ENCODE measurements at regions not wholly inside any gene's neighbourhood (a gene's known extent, or its start where the extent isn't known, plus 50 kb on each side); places are given as distances from the start of the nearest gene placed in this dataset.
"Not testable (repeated sequence)": the region's sequence is repeated elsewhere in the genome, so short reads cannot be mapped to it uniquely, and the experiment has no call there.

GRCh38 chr13:93029536-93029935 is 197.1 kb upstream of the GPC6 start:
- no peak for ATAC-seq (replicated peaks in 1 of 2)
- DNase-seq, result no peak
- Mint-ChIP-seq H3K27me3 (ENCODE audit: low read depth) (no peaks in the 10 kb centered on the region), H3K27ac (no peak overlapping the region), H3K4me1 (ENCODE audit: low read depth) (no peaks in the 10 kb centered on the region), H3K36me3 (ENCODE audit: insufficient read depth in 2 of 2) (no peaks in the 10 kb centered on the region), H3K4me3 (no peak overlapping the region), H3K9me3 (no peaks in the 10 kb centered on the region)

- no peak overlapping the region for H3K27ac Mint-ChIP-seq
- peaks cover 4 to 9% of the 10 kb centered on the region in 2 donors for H3K9me3 Mint-ChIP-seq
- H3K27me3 Mint-ChIP-seq (ENCODE audit: low read depth), result no peaks in the 10 kb centered on the region
- no peaks in the 10 kb centered on the region for H3K36me3 Mint-ChIP-seq (ENCODE audit: insufficient read depth in 2 of 2)
- DNase-seq (no peak), ATAC-seq (replicated peaks in 1 of 2) (no peak)
- H3K4me3 Mint-ChIP-seq, result no peak overlapping the region
- H3K4me1 Mint-ChIP-seq (ENCODE audit: low read depth), result no peaks in the 10 kb centered on the region
Measured at GRCh38 chr13:93036380-93036779, 190.2 kb upstream of the GPC6 start.

- Mint-ChIP-seq H3K36me3 (ENCODE audit: insufficient read depth in 2 of 2) (no peaks in the 10 kb centered on the region), H3K27ac (no peak overlapping the region), H3K4me1 (ENCODE audit: low read depth) (no peaks in the 10 kb centered on the region), H3K9me3 (peaks cover 4 to 9% of the 10 kb centered on the region in 2 donors), H3K27me3 (ENCODE audit: low read depth) (no peaks in the 10 kb centered on the region), H3K4me3 (no peak overlapping the region)
- DNase-seq (no peak), ATAC-seq (replicated peaks in 1 of 2) (no peak)
Measured at GRCh38 chr13:93037780-93038179, 188.8 kb upstream of the GPC6 start.

GRCh38 chr13:93038187-93038586 is 188.4 kb upstream of the GPC6 start:
- no peaks in the 10 kb centered on the region for H3K36me3 Mint-ChIP-seq (ENCODE audit: insufficient read depth in 2 of 2)
- DNase-seq, result no peak
- no peak overlapping the region for H3K4me3 Mint-ChIP-seq
- H3K27ac Mint-ChIP-seq, result no peak overlapping the region
- peaks cover 4 to 9% of the 10 kb centered on the region in 2 donors for H3K9me3 Mint-ChIP-seq
- H3K4me1 Mint-ChIP-seq (ENCODE audit: low read depth), result no peaks in the 10 kb centered on the region
- H3K27me3 Mint-ChIP-seq (ENCODE audit: low read depth), result no peaks in the 10 kb centered on the region
- no peak for ATAC-seq (replicated peaks in 1 of 2)

GRCh38 chr13:93039131-93039530 is 187.5 kb upstream of the GPC6 start:
- Mint-ChIP-seq H3K4me3 (no peak overlapping the region), H3K27ac (no peak overlapping the region), H3K9me3 (peaks cover 6 to 10% of the 10 kb centered on the region in 2 donors), H3K4me1 (ENCODE audit: low read depth) (no peaks in the 10 kb centered on the region), H3K27me3 (ENCODE audit: low read depth) (no peaks in the 10 kb centered on the region), H3K36me3 (ENCODE audit: insufficient read depth in 2 of 2) (no peaks in the 10 kb centered on the region)
- DNase-seq, result no peak
- no peak for ATAC-seq (replicated peaks in 1 of 2)

GRCh38 chr13:93041566-93041965 is 185.0 kb upstream of the GPC6 start:
- H3K27ac Mint-ChIP-seq; H3K9me3 Mint-ChIP-seq; ATAC-seq (replicated peaks in 1 of 2); H3K36me3 Mint-ChIP-seq (ENCODE audit: insufficient read depth in 2 of 2); H3K4me3 Mint-ChIP-seq; H3K4me1 Mint-ChIP-seq (ENCODE audit: low read depth); DNase-seq; H3K27me3 Mint-ChIP-seq (ENCODE audit: low read depth): not testable (repeated sequence)

GRCh38 chr13:93045836-93046235 is 180.8 kb upstream of the GPC6 start:
- Mint-ChIP-seq H3K9me3 (peaks cover 2 to 5% of the 10 kb centered on the region in 2 donors), H3K4me3 (no peak overlapping the region), H3K27me3 (ENCODE audit: low read depth) (no peaks in the 10 kb centered on the region), H3K27ac (no peak overlapping the region), H3K4me1 (ENCODE audit: low read depth) (no peaks in the 10 kb centered on the region), H3K36me3 (ENCODE audit: insufficient read depth in 2 of 2) (no peaks in the 10 kb centered on the region)
- ATAC-seq (replicated peaks in 1 of 2) (no peak), DNase-seq (no peak)

- H3K4me1 Mint-ChIP-seq (ENCODE audit: low read depth), result no peaks in the 10 kb centered on the region
- peaks cover 2% of the 10 kb centered on the region in 2 donors for H3K9me3 Mint-ChIP-seq
- H3K4me3 Mint-ChIP-seq, result no peak overlapping the region
- no peaks in the 10 kb centered on the region for H3K27me3 Mint-ChIP-seq (ENCODE audit: low read depth)
- H3K27ac Mint-ChIP-seq, result no peak overlapping the region
- ATAC-seq (replicated peaks in 1 of 2) (no peak), DNase-seq (no peak)
- no peaks in the 10 kb centered on the region for H3K36me3 Mint-ChIP-seq (ENCODE audit: insufficient read depth in 2 of 2)
Measured at GRCh38 chr13:93055233-93055632, 171.4 kb upstream of the GPC6 start.

- Mint-ChIP-seq H3K4me1 (ENCODE audit: low read depth) (no peaks in the 10 kb centered on the region), H3K27ac (no peak overlapping the region), H3K27me3 (ENCODE audit: low read depth) (no peaks in the 10 kb centered on the region), H3K36me3 (ENCODE audit: insufficient read depth in 2 of 2) (no peaks in the 10 kb centered on the region), H3K9me3 (peaks cover 0 to 3% of the 10 kb centered on the region in 2 donors), H3K4me3 (no peak overlapping the region)
- DNase-seq (no peak), ATAC-seq (replicated peaks in 1 of 2) (no peak)
Measured at GRCh38 chr13:93058301-93058700, 168.3 kb upstream of the GPC6 start.

- no peak for DNase-seq
- Mint-ChIP-seq H3K9me3 (peaks cover 3% of the 10 kb centered on the region in 2 donors), H3K36me3 (ENCODE audit: insufficient read depth in 2 of 2) (no peaks in the 10 kb centered on the region), H3K4me3 (no peak overlapping the region), H3K4me1 (ENCODE audit: low read depth) (no peaks in the 10 kb centered on the region), H3K27me3 (ENCODE audit: low read depth) (no peaks in the 10 kb centered on the region), H3K27ac (no peak overlapping the region)
- ATAC-seq (replicated peaks in 1 of 2), result no peak
Measured at GRCh38 chr13:93060144-93060543, 166.5 kb upstream of the GPC6 start.

- ATAC-seq (replicated peaks in 1 of 2) (no peak), DNase-seq (no peak)
- H3K4me3 Mint-ChIP-seq, result no peak overlapping the region
- peaks cover 2 to 7% of the 10 kb centered on the region in 2 donors for H3K9me3 Mint-ChIP-seq
- H3K27me3 Mint-ChIP-seq (ENCODE audit: low read depth), result no peaks in the 10 kb centered on the region
- H3K4me1 Mint-ChIP-seq (ENCODE audit: low read depth), result no peaks in the 10 kb centered on the region
- no peaks in the 10 kb centered on the region for H3K36me3 Mint-ChIP-seq (ENCODE audit: insufficient read depth in 2 of 2)
- H3K27ac Mint-ChIP-seq, result no peak overlapping the region
Measured at GRCh38 chr13:93066187-93066586, 160.4 kb upstream of the GPC6 start.

GRCh38 chr13:93079294-93079693 is 147.3 kb upstream of the GPC6 start:
- DNase-seq (no peak), ATAC-seq (replicated peaks in 1 of 2) (no peak)
- H3K9me3 Mint-ChIP-seq, result no peaks in the 10 kb centered on the region
- no peaks in the 10 kb centered on the region for H3K36me3 Mint-ChIP-seq (ENCODE audit: insufficient read depth in 2 of 2)
- no peak overlapping the region for H3K4me3 Mint-ChIP-seq
- no peak overlapping the region for H3K27ac Mint-ChIP-seq
- H3K4me1 Mint-ChIP-seq (ENCODE audit: low read depth), result no peaks in the 10 kb centered on the region
- no peaks in the 10 kb centered on the region for H3K27me3 Mint-ChIP-seq (ENCODE audit: low read depth)

GRCh38 chr13:93080166-93080565 is 146.4 kb upstream of the GPC6 start:
- Mint-ChIP-seq H3K9me3 (no peaks in the 10 kb centered on the region), H3K4me1 (ENCODE audit: low read depth) (no peaks in the 10 kb centered on the region), H3K4me3 (no peak overlapping the region), H3K27me3 (ENCODE audit: low read depth) (no peaks in the 10 kb centered on the region), H3K36me3 (ENCODE audit: insufficient read depth in 2 of 2) (no peaks in the 10 kb centered on the region), H3K27ac (no peak overlapping the region)
- DNase-seq (no peak), ATAC-seq (replicated peaks in 1 of 2) (no peak)

- DNase-seq (no peak), ATAC-seq (replicated peaks in 1 of 2) (no peak)
- no peak overlapping the region for H3K4me3 Mint-ChIP-seq
- no peaks in the 10 kb centered on the region for H3K36me3 Mint-ChIP-seq (ENCODE audit: insufficient read depth in 2 of 2)
- H3K27me3 Mint-ChIP-seq (ENCODE audit: low read depth), result no peaks in the 10 kb centered on the region
- H3K4me1 Mint-ChIP-seq (ENCODE audit: low read depth), result no peaks in the 10 kb centered on the region
- H3K27ac Mint-ChIP-seq, result no peak overlapping the region
- H3K9me3 Mint-ChIP-seq, result peaks cover 2 to 3% of the 10 kb centered on the region in 2 donors
Measured at GRCh38 chr13:93080587-93080986, 146.0 kb upstream of the GPC6 start.
